Smooth muscle cell (in vitro differentiated cells): ENCODE measurements at regions not wholly inside any gene's neighbourhood (a gene's known extent, or its start where the extent isn't known, plus 50 kb on each side); places are given as distances from the start of the nearest gene placed in this dataset.

Experiments used
- DNase-seq: peaks from one replicate; lab custom pipeline; 2025; ENCODE audit not compliant: unreplicated experiment; lab: John Stamatoyannopoulos, UW
- H2AFZ ChIP-seq: fragments of 200-600 bp; sonication (generic); 2 replicates; pipeline ENCODE4 v1.6.0; 2016; ENCODE audit warnings: antibody characterized with exemption, low read depth, mild to moderate bottlenecking
- H3F3A ChIP-seq: fragments of 200-600 bp; sonication (generic); 2 replicates; pipeline ENCODE4 v1.6.0; 2017; ENCODE audit warnings: antibody characterized with exemption, low read depth
- H3K27ac ChIP-seq: fragments of 200-600 bp; sonication (generic); 2 replicates; pipeline ENCODE4 v1.5.1; 2016; ENCODE audit warnings: low read depth, mild to moderate bottlenecking
- H3K27me3 ChIP-seq: fragments of 200-600 bp; sonication (generic); 2 replicates; pipeline ENCODE4 v1.6.1; 2016; ENCODE audit warnings: low read depth, mild to moderate bottlenecking
- H3K36me3 ChIP-seq: fragments of 200-600 bp; sonication (generic); 2 replicates; pipeline ENCODE4 v1.5.1; 2016; ENCODE audit warnings: low read depth
- H3K4me1 ChIP-seq: fragments of 200-600 bp; sonication (generic); 2 replicates; pipeline ENCODE4 v1.5.1; 2016; ENCODE audit warnings: low read depth
- H3K4me2 ChIP-seq: fragments of 200-600 bp; sonication (generic); 2 replicates; pipeline ENCODE4 v1.6.0; 2016; ENCODE audit warnings: mild to moderate bottlenecking
- H3K4me3 ChIP-seq: fragments of 200-600 bp; sonication (generic); 2 replicates; pipeline ENCODE4 v1.5.1; 2016; ENCODE audit warnings: mild to moderate bottlenecking
- H3K79me2 ChIP-seq: fragments of 200-600 bp; sonication (generic); 2 replicates; pipeline ENCODE4 v1.6.0; 2016; ENCODE audit warnings: low read depth, mild to moderate bottlenecking
- H3K9ac ChIP-seq: fragments of 200-600 bp; sonication (generic); 2 replicates; pipeline ENCODE4 v1.6.0; 2016; ENCODE audit warnings: low read depth
- H3K9me3 ChIP-seq: fragments of 200-600 bp; sonication (generic); replicated peaks from 2 replicates; pipeline ENCODE4 v1.5.1; 2016; ENCODE audit warnings: low read depth
- H4K20me1 ChIP-seq: fragments of 200-600 bp; sonication (generic); 2 replicates; pipeline ENCODE4 v1.6.0; 2016; ENCODE audit warnings: low read depth
- WGBS: methylation state at CpG from one replicate; pipeline ENCODE4 v1.1.7; 2016; ENCODE audit warnings: low lambda C conversion rate; 5-methylcytosine and 5-hydroxymethylcytosine counted together
- TF ChIP-seq, protein P1 (sequence below): fragments of 200-600 bp; sonication (generic); IDR thresholded peaks from 2 replicates; pipeline ENCODE4 v1.5.1; 2017; ENCODE audit warnings: borderline replicate concordance, mild to moderate bottlenecking, antibody characterized with exemption; ENCODE audit not compliant: insufficient read depth, poor library complexity, severe bottlenecking

GRCh38 chr2:128628206-128628605 lies 309.5 kb upstream of the HS6ST1 start:
- Histone ChIP-seq H4K20me1 (no peaks in the 10 kb centered on the region), H3K9ac (no peak overlapping the region), H3K27ac (no peak overlapping the region), H3K27me3 (no peaks in the 10 kb centered on the region), H3F3A (no peaks in the 10 kb centered on the region), H3K36me3 (no peaks in the 10 kb centered on the region), H3K4me2 (no peak overlapping the region), H3K4me1 (peaks cover 16% of the 10 kb centered on the region), H3K9me3 (no peaks in the 10 kb centered on the region), H3K79me2 (no peaks in the 10 kb centered on the region), H2AFZ (no peak overlapping the region), H3K4me3 (no peak overlapping the region)
- WGBS = 91% methylated on average over 7 of the region's 7 CpGs
- no peak for DNase-seq
- TF ChIP-seq, protein P1, sequence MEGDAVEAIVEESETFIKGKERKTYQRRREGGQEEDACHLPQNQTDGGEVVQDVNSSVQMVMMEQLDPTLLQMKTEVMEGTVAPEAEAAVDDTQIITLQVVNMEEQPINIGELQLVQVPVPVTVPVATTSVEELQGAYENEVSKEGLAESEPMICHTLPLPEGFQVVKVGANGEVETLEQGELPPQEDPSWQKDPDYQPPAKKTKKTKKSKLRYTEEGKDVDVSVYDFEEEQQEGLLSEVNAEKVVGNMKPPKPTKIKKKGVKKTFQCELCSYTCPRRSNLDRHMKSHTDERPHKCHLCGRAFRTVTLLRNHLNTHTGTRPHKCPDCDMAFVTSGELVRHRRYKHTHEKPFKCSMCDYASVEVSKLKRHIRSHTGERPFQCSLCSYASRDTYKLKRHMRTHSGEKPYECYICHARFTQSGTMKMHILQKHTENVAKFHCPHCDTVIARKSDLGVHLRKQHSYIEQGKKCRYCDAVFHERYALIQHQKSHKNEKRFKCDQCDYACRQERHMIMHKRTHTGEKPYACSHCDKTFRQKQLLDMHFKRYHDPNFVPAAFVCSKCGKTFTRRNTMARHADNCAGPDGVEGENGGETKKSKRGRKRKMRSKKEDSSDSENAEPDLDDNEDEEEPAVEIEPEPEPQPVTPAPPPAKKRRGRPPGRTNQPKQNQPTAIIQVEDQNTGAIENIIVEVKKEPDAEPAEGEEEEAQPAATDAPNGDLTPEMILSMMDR = no peak

GRCh38 chr2:128628996-128629395 lies 310.3 kb upstream of the HS6ST1 start:
- Histone ChIP-seq H3K4me2 (no peak overlapping the region), H3K4me1 (peaks cover 15% of the 10 kb centered on the region), H2AFZ (no peak overlapping the region), H3K9ac (no peak overlapping the region), H4K20me1 (no peaks in the 10 kb centered on the region), H3K27me3 (no peaks in the 10 kb centered on the region), H3K9me3 (no peaks in the 10 kb centered on the region), H3K27ac (no peak overlapping the region), H3K4me3 (no peak overlapping the region), H3K36me3 (no peaks in the 10 kb centered on the region), H3F3A (no peaks in the 10 kb centered on the region), H3K79me2 (no peaks in the 10 kb centered on the region)
- TF ChIP-seq, protein P1 = no peak
- DNase-seq = no peak
- 86% methylated on average over 6 of the region's 6 CpGs for WGBS

DNA sequence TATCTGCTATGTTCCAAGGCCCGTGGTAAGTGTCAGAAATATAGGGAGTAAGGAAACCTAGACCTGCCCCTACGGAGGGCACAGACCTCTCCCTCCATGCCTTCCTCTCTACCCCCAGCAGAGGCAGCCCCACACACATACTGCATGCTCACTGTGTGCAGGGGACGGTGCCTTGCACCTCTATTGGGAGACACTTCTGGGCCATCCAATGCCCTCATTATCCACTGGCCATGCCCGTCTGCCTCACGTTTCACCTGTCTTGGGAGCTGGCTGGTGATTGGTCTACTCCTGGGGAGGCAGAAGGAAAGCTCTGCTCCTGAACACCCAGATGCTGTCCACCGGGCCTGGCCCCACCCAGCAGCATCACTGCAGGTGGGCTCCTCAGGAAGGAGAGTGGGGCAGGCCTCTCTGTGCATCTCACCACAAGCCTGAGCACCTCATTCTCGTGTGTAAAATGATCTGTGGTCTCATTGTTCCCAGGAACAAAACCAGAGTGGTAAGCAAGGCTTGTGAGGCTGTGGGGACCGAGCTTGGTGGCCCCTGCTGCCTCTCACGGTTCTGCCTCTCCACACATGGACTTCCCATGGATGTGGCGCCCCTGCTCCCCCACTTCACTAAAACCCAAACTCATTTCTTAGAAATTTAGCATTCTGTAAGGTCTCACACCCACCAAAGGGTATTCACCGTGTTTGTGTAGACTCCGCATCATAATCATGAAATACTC lies 312.5 kb upstream of the HS6ST1 start:
- Histone ChIP-seq H2AFZ (no peak overlapping the region), H3K4me3 (no peak overlapping the region), H3K27ac (no peak overlapping the region), H3K9ac (no peak overlapping the region), H3K79me2 (no peaks in the 10 kb centered on the region), H3F3A (no peaks in the 10 kb centered on the region), H3K9me3 (no peaks in the 10 kb centered on the region), H3K36me3 (no peaks in the 10 kb centered on the region), H3K27me3 (no peaks in the 10 kb centered on the region), H3K4me2 (no peak overlapping the region), H4K20me1 (no peaks in the 10 kb centered on the region), H3K4me1 (peaks cover 12% of the 10 kb centered on the region)
- WGBS = 91% methylated on average over 12 of the region's 12 CpGs
- no peak for DNase-seq
- TF ChIP-seq, protein P1 = no peak

DNA sequence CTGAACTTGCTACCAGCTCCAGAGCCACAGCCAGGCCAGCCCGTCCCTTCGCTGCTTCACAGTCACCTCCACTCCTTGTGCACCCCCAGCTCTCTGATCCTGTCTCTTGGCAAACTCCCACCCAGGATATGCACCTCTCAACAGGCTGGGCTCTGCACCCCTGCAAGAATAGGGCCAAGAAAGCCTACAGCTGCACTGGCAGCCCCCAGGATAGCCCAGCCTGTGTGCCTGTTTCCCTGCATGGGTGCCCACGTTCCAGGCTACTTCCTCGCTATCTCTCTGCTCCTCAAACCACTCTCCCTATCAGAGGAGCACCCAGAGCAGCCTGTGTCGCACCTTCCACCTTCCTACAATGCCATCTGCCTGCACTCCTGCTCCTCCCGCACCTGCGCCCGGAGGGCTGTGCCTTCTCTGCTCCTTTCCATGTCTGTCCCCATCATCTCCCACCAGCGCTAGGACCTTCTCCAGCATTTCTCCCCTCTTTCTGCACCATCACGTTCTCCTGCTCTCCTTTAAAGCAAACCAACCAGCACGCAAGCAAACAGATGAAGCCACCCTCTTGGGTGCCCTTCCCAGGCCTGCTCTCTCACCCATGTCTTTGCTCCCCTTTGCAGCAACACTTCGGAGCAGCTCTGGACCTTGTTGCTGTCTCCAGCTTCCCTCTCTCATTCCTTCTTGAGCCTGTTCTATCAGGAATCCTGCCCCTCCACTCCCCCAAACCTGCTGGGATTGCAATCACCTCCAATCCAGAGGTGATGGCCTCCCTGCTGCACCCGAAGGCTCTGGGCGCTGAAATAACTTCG lies 313.2 kb upstream of the HS6ST1 start:
- Histone ChIP-seq H3K36me3 (no peaks in the 10 kb centered on the region), H3K27ac (no peak overlapping the region), H3K27me3 (no peaks in the 10 kb centered on the region), H3F3A (no peaks in the 10 kb centered on the region), H3K4me3 (no peak overlapping the region), H3K9me3 (no peaks in the 10 kb centered on the region), H2AFZ (no peak overlapping the region), H3K9ac (no peak overlapping the region), H3K4me1 (peaks cover 12% of the 10 kb centered on the region), H4K20me1 (no peaks in the 10 kb centered on the region), H3K79me2 (no peaks in the 10 kb centered on the region), H3K4me2 (no peak overlapping the region)
- TF ChIP-seq, protein P1 = no peak
- DNase-seq = no peak
- 94% methylated on average over 15 of the region's 15 CpGs for WGBS
